Islet of Langerhans (tissue), 1 donor: ENCODE measurements at regions not wholly inside any gene's neighbourhood (a gene's known extent, or its start where the extent isn't known, plus 50 kb on each side); places are given as distances from the start of the nearest gene placed in this dataset.

Experiments used
- FAIRE-seq: peaks from one replicate; lab custom pipeline; 2011; peaks lifted over from hg19 to GRCh38; lab: Jason Lieb, UNC

GRCh38 chr6:23371132-23371915 is 754.7 kb upstream of the NRSN1 start:
- no peak for FAIRE-seq

GRCh38 chr6:23377830-23378229 is 748.2 kb upstream of the NRSN1 start:
- no peak for FAIRE-seq

- FAIRE-seq = no peak
These were observed 745.5 kb upstream of the NRSN1 start for GRCh38 chr6:23380465-23380864.

- no peak for FAIRE-seq
These were observed 737.8 kb upstream of the NRSN1 start for GRCh38 chr6:23388086-23388783.

GRCh38 chr6:23389386-23389785 is 736.6 kb upstream of the NRSN1 start:
- no peak for FAIRE-seq

DNA sequence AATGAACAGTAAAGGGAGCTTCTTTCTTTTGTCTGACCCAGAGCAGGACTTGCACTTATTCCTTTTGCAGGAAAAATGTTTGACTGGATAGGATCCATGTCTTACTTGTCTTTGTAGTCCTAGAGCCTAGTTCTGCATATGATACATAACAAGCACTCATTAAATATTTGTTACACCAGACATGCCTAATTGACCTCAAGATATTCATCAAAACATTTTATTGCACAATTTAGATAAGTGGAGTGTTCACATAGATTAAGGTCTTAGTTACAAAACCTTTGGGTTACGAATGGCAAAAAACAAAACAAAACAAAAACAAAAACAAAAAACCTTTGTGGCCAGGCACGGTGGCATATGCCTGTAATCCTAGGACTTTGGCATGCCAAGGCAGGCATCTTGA is 735.8 kb upstream of the NRSN1 start:
- FAIRE-seq = no peak

DNA sequence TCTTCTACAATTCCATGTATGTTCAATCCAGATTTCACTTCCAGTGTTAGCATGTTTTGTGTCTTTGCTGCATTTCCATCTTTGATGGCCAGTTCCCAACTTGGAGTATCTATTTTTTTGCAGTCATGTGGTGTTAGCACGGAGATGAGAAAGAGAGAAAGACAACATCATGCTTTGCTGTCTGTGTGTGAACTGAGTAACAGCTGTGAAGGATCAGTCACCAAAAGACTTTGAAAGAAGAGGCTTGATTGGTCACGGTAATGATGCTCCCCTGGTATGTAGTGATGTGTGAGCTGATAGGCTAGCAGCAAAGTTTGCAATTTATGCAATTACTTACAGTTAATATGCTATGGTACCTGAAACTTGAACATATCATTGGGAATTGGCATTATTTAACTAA is 731.3 kb upstream of the NRSN1 start:
- FAIRE-seq = no peak

DNA sequence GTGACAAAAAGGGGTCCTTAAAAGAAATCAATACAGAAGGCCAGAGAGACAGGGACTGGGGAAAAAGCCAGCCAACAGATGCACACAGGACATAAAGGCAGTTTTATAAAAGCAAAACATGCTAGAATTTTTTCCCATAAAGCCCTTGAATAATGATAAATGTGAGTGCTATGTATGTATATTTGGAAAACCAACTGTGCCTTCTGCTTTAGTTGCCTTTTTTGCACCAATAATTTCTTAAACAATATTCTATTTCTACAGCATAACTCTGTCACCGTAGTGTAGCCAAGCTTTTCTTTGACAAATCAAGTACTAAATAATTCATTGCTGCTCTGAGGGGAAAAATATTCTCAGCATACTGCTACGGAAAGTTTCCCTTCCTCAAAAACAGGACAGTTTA is 730.6 kb upstream of the NRSN1 start:
- no peak for FAIRE-seq

- FAIRE-seq = no peak
These were observed 729.1 kb upstream of the NRSN1 start for GRCh38 chr6:23396949-23397348.

DNA sequence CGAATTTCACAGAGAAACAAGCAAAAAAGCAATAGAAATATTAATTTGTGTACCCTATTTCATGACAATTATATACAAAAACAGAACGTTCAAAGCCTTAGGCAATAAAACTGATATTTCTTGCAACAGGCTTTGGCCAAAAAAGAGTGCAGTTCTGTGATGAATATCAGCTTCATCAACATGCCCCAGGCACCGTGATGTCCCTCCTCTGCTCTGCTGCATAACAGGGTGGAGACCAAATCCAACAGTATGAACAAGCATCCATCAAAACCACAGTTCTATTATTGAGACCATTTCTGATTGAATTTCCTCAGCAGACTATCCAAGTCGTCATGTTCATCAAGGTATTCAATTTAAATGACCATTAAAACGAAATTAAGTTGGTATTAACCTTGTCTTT is 722.6 kb upstream of the NRSN1 start:
- FAIRE-seq = no peak

- no peak for FAIRE-seq
These were observed 716.5 kb upstream of the NRSN1 start for GRCh38 chr6:23409531-23409930.

- FAIRE-seq = no peak
These were observed 715.6 kb upstream of the NRSN1 start for GRCh38 chr6:23410439-23410838.

- FAIRE-seq = peak; percentile 49
These were observed 713.2 kb upstream of the NRSN1 start for GRCh38 chr6:23412770-23413169.

- FAIRE-seq = no peak
These were observed 712.5 kb upstream of the NRSN1 start for GRCh38 chr6:23413327-23414050.

DNA sequence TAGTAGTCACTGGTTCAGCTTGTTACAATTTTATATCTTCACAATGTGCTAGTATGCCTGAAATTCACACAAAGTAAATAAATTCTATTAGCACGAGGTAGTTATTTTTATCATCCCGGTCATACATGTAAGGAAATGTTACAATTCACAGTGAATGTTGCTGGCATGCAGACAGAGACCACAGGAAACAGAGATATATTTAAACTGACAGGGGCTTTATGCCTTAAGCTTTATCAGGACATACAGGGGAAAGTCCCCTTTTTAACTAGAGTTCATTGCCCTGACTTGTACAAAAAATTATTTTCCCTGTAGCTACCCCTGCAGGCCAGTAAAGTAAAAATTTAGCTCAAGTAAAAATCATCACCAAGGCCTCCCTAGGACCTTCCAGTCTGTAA is 712.0 kb upstream of the NRSN1 start:
- peak; percentile 41 for FAIRE-seq

GRCh38 chr6:23414922-23415321 is 711.1 kb upstream of the NRSN1 start:
- FAIRE-seq = no peak

- no peak for FAIRE-seq
These were observed 710.1 kb upstream of the NRSN1 start for GRCh38 chr6:23415819-23416427.

DNA sequence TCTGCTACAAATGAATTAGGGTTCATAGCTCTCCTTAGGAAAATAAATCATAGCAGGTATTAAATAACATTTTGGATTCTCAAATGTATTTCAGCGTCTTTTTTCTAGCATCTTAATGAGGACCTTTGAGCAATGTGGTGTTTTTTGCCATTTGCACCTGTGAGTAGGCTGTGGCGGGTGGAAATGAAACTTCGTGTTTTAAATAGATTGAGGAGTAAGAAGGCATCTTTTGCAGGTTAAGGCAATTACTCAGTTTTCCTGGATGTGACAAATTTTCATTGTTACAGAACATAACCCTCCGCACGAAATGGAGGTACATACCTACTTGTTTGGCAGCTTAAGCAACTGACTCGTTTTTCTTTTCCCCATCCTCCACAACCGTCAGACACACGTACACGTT is 708.9 kb upstream of the NRSN1 start:
- FAIRE-seq = no peak

DNA sequence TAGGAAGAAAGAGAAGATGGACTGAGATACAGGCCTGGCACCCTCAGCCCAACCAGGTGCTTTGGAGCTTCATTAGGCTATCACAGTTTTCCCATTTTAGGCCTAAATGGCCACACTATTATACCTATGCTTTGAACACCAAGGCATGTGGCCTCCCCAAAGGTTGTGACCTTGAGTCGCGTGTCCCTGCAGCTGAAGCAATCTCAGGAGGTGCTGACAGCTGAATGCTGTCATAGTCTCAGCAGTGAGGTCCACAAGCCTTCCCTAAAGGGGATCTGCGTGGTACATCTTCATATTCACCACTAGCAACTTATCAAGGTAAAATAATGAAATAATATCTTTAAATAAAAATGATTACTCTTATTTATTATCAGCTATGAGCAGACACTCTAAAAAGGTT is 707.9 kb upstream of the NRSN1 start:
- no peak for FAIRE-seq

GRCh38 chr6:23419046-23419445 is 707.0 kb upstream of the NRSN1 start:
- peak; percentile 5 for FAIRE-seq

GRCh38 chr6:23420659-23421350 is 705.2 kb upstream of the NRSN1 start:
- no peak for FAIRE-seq

GRCh38 chr6:23424584-23424983 is 701.4 kb upstream of the NRSN1 start:
- FAIRE-seq = no peak
